Activated B cell treated with CpG ODN at 0.5 μM for 24 hours (primary cell): ENCODE measurements at regions not wholly inside any gene's neighbourhood (a gene's known extent, or its start where the extent isn't known, plus 50 kb on each side); places are given as distances from the start of the nearest gene placed in this dataset.

Experiments
- ATAC-seq: fragments of 200-7000 bp; cut with Tn5 transposase; one replicate; pipeline ENCODE4 v1.10.0; 2021; ENCODE audit warnings: low read depth, mild to moderate bottlenecking, moderate library complexity
- CTCF ChIA-PET: fragments of 350-600 bp; sonication (Branson Sonifier 250); formaldehyde crosslinking; loops from one replicate; lab custom pipeline; 2021; ENCODE audit warnings: antibody characterized with exemption; lab: Charles Lee
- POLR2A ChIA-PET: fragments of 350-600 bp; sonication (Branson Sonifier 250); formaldehyde crosslinking; loops from one replicate; lab custom pipeline; 2021; ENCODE audit warnings: antibody characterized with exemption; lab: Charles Lee
- DNase-seq: peaks from one replicate; pipeline ENCODE4 v3.0.0; 2022
- H3K27ac Mint-ChIP-seq: one replicate; pipeline ENCODE4 v1.8.0; 2020; ENCODE audit warnings: mixed read lengths
- H3K27me3 Mint-ChIP-seq: one replicate; pipeline ENCODE4 v1.8.0; 2021; ENCODE audit warnings: mixed read lengths
- H3K36me3 Mint-ChIP-seq: one replicate; pipeline ENCODE4 v1.8.0; 2021; ENCODE audit warnings: low read depth, mixed read lengths
- H3K4me1 Mint-ChIP-seq: one replicate; pipeline ENCODE4 v1.8.0; 2021; ENCODE audit warnings: mixed read lengths
- H3K4me3 Mint-ChIP-seq: one replicate; pipeline ENCODE4 v1.8.0; 2020; ENCODE audit warnings: mild to moderate bottlenecking, mixed read lengths
- H3K9me3 Mint-ChIP-seq: one replicate; pipeline ENCODE4 v1.8.0; 2020; ENCODE audit warnings: mixed read lengths
- intact Hi-C: fragments of 100-400 bp; cut with micrococcal nuclease; formaldehyde crosslinking; loops from one replicate; pipeline ENCODE4 v1.15.1; 2024
- TF ChIP-seq, protein P1 (sequence below): fragments of 200-600 bp; IDR thresholded peaks from one replicate; pipeline ENCODE4 v1.8.0; 2022; ENCODE audit warnings: antibody characterized with exemption, mild to moderate bottlenecking

GRCh38 chr14:100670753-100671049 lies 56.0 kb upstream of the DLK1 start:
- H3K4me3 Mint-ChIP-seq, result no peak overlapping the region
- H3K27me3 Mint-ChIP-seq, result peaks cover 34% of the 10 kb centered on the region
- TF ChIP-seq, protein P1, sequence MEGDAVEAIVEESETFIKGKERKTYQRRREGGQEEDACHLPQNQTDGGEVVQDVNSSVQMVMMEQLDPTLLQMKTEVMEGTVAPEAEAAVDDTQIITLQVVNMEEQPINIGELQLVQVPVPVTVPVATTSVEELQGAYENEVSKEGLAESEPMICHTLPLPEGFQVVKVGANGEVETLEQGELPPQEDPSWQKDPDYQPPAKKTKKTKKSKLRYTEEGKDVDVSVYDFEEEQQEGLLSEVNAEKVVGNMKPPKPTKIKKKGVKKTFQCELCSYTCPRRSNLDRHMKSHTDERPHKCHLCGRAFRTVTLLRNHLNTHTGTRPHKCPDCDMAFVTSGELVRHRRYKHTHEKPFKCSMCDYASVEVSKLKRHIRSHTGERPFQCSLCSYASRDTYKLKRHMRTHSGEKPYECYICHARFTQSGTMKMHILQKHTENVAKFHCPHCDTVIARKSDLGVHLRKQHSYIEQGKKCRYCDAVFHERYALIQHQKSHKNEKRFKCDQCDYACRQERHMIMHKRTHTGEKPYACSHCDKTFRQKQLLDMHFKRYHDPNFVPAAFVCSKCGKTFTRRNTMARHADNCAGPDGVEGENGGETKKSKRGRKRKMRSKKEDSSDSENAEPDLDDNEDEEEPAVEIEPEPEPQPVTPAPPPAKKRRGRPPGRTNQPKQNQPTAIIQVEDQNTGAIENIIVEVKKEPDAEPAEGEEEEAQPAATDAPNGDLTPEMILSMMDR, result no peak
- no peaks in the 10 kb centered on the region for H3K36me3 Mint-ChIP-seq
- no peak for ATAC-seq
- intact Hi-C loops, result no loop called here
- no peak overlapping the region for H3K27ac Mint-ChIP-seq
- no peaks in the 10 kb centered on the region for H3K9me3 Mint-ChIP-seq
- no peaks in the 10 kb centered on the region for H3K4me1 Mint-ChIP-seq
- no peak for DNase-seq
- ChIA-PET CTCF (no interaction called here), POLR2A (no interaction called here)

GRCh38 chr14:100671386-100671901 lies 55.2 kb upstream of the DLK1 start:
- TF ChIP-seq, protein P1, result no peak
- no peaks in the 10 kb centered on the region for H3K9me3 Mint-ChIP-seq
- DNase-seq, result no peak
- H3K27me3 Mint-ChIP-seq, result peaks cover 34% of the 10 kb centered on the region
- POLR2A ChIA-PET, result no interaction called here
- no peak overlapping the region for H3K27ac Mint-ChIP-seq
- no peak overlapping the region for H3K4me3 Mint-ChIP-seq
- intact Hi-C loops, result no loop called here
- H3K4me1 Mint-ChIP-seq, result no peaks in the 10 kb centered on the region
- no peaks in the 10 kb centered on the region for H3K36me3 Mint-ChIP-seq
- CTCF ChIA-PET, result no interaction called here
- ATAC-seq, result no peak

DNA sequence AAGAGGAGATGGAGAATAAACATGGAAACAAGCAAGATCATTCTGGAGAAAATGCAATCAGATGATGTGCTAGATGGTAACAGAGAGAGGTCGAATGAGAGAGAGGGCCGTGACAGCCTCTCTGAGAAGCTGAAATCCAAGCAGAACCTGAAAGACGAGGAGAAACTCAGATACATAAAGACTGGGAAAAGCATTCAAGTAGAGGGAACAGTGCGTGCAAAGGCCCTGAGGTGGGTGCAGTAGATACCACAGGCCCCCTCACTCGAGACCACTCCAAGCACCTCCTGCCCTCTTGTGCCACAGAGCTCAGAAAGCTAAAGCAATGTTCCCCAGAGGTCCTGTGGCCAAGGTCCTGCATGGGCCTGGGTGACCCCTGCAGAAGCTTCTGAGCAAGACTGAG lies 54.8 kb upstream of the DLK1 start:
- no peak overlapping the region for H3K27ac Mint-ChIP-seq
- CTCF ChIA-PET, result no interaction called here
- DNase-seq (no peak), ATAC-seq (no peak)
- POLR2A ChIA-PET, result no interaction called here
- TF ChIP-seq, protein P1, result no peak
- H3K4me1 Mint-ChIP-seq, result no peaks in the 10 kb centered on the region
- no peak overlapping the region for H3K4me3 Mint-ChIP-seq
- H3K9me3 Mint-ChIP-seq, result no peaks in the 10 kb centered on the region
- H3K36me3 Mint-ChIP-seq, result no peaks in the 10 kb centered on the region
- intact Hi-C loops, result no loop called here
- peaks cover 37% of the 10 kb centered on the region for H3K27me3 Mint-ChIP-seq

DNA sequence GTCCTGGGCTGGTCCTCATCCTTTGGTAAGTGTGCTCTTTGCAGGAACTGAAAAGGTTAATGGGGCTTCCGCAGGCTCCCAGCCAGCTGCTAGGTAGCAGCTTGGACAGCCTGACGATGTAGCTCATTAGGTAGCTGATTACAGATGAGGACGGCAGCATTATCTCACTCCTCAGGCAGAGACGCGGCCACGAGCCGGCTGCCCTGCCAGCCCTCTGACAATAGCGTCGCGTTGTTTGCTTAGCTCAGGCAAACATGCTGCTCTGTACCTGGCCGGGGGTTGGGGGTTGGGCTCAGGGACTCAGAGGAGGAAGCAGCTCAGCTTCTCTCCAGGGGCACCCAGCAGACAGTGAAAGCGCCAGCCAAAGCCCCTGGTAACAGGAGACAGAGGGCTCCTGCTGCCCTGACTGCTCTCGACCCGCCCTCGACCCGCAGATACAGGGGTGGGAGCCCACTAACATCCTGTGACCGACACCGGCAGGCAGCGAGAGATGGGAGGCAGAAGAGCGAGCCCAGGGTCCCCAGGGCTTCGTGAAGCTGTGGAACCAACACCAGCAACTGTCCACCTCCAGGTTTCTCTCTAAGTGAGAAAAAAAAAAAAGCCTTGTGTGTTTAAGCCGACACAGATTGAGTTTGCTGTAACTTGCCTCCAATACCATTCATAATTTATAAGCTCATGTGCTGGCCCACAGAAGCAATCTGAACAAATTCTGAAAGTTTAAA lies 53.4 kb upstream of the DLK1 start:
- H3K4me1 Mint-ChIP-seq, result no peaks in the 10 kb centered on the region
- no peak overlapping the region for H3K4me3 Mint-ChIP-seq
- H3K27me3 Mint-ChIP-seq, result peaks cover 34% of the 10 kb centered on the region
- TF ChIP-seq, protein P1, result no peak
- intact Hi-C loops, result no loop called here
- DNase-seq (no peak), ATAC-seq (no peak)
- H3K27ac Mint-ChIP-seq, result no peak overlapping the region
- no peaks in the 10 kb centered on the region for H3K9me3 Mint-ChIP-seq
- ChIA-PET CTCF (interaction anchor here (1.0 kb wide), 1 partner anchor 10 kb away, joined by 3 read pairs; no protein-coding TSS in a partner anchor), POLR2A (no interaction called here)
- H3K36me3 Mint-ChIP-seq, result no peaks in the 10 kb centered on the region

GRCh38 chr14:100673807-100674154 lies 52.9 kb upstream of the DLK1 start:
- ChIA-PET CTCF (no interaction called here), POLR2A (no interaction called here)
- no peak for DNase-seq
- Mint-ChIP-seq H3K9me3 (no peaks in the 10 kb centered on the region), H3K36me3 (no peaks in the 10 kb centered on the region), H3K27me3 (peaks cover 34% of the 10 kb centered on the region), H3K4me1 (no peaks in the 10 kb centered on the region), H3K27ac (no peak overlapping the region), H3K4me3 (no peak overlapping the region)
- TF ChIP-seq, protein P1, result no peak
- intact Hi-C loops, result no loop called here
- ATAC-seq, result no peak
